Testis (tissue), 2 donors: ENCODE measurements at regions not wholly inside any gene's neighbourhood (a gene's known extent, or its start where the extent isn't known, plus 50 kb on each side); places are given as distances from the start of the nearest gene placed in this dataset.

Experiments used
- POLR2A ChIP-seq: fragments of 450-650 bp; IDR thresholded peaks from one replicate; pipeline ENCODE4 v1.6.1; 2017; ENCODE audit warnings: antibody characterized with exemption, mild to moderate bottlenecking, moderate library complexity
- TF ChIP-seq, protein P1 (sequence below), 3 experiments: fragments of 450-650 bp in 2 of 3; fragments of 200-600 bp in 1 of 3; sonication (generic) in 1 of 3; IDR thresholded peaks; one replicate each; pipeline ENCODE4 v1.5.1; 2016 to 2019; ENCODE audit warnings: antibody characterized with exemption in 3 of 3, mild to moderate bottlenecking in 2 of 3, moderate library complexity in 1 of 3

GRCh38 chr2:58805126-58805525 lies 564.0 kb upstream of the FANCL start:
- TF ChIP-seq, protein P1, sequence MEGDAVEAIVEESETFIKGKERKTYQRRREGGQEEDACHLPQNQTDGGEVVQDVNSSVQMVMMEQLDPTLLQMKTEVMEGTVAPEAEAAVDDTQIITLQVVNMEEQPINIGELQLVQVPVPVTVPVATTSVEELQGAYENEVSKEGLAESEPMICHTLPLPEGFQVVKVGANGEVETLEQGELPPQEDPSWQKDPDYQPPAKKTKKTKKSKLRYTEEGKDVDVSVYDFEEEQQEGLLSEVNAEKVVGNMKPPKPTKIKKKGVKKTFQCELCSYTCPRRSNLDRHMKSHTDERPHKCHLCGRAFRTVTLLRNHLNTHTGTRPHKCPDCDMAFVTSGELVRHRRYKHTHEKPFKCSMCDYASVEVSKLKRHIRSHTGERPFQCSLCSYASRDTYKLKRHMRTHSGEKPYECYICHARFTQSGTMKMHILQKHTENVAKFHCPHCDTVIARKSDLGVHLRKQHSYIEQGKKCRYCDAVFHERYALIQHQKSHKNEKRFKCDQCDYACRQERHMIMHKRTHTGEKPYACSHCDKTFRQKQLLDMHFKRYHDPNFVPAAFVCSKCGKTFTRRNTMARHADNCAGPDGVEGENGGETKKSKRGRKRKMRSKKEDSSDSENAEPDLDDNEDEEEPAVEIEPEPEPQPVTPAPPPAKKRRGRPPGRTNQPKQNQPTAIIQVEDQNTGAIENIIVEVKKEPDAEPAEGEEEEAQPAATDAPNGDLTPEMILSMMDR (IDR thresholded peaks at IDR 0.05) = no peak
- no peak for TF ChIP-seq POLR2A
